Renal pelvis (tissue), 1 donor: ENCODE measurements at regions not wholly inside any gene's neighbourhood (a gene's known extent, or its start where the extent isn't known, plus 50 kb on each side); places are given as distances from the start of the nearest gene placed in this dataset.

Experiments used
- DNase-seq: peaks from one replicate; pipeline ENCODE4 v3.0.0-alpha.2; 2013

DNA sequence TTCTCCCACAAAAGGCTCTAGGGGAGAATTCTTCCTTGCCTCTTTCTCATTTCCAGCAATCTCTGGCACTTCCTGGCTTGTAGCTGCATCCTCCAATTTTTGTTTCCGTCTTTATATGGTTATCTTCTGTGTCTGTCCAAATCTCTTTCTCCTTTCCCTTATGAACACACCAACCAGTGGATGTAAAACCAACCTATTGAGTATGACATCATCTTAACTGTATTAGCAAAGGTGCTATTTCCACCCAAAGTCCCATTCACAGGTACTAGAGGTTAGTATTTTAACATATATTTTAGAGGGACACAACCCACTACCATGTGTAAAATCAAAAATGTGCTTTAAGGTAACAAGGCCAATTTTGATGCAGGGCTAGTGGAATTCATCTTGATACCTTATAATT, 129.0 kb downstream of the RAP2A start:
- DNase-seq: no peak

DNA sequence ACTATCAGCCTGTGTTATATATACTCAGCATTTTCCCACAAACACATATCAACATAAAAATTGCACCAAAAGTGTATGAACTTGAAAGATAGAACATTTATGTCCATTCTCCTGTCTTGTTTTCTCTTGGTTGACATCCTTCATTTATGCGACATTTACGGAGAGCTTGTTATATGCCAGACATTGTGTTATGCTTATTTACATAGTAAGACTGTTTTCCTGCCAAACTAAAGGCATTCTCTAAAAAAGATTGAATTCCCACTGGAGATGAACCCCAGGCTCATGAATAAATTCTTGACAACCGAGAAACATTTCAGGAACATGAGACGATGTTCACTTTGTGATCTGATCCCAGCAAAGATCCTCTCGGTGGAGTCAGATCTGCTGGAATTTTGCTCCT, 131.0 kb downstream of the RAP2A start:
- no peak for DNase-seq

DNA sequence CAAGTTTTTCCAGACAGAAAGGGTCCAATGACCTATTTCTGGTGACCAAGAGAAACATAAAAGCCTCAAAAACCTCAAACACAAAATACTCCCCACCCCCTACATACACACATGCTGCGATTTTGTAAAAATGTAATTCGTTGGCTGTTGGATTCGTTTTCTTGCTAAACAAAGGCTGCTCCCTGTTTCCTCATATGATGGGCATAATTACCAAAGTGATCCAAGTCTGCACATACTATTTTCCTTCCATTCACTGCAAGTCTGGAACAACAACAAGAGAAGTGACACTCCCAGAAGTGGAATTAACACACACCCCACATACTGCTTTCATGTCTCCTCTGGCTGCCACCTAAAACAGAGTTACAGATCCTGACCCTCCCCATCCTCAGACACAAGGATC, 131.9 kb downstream of the RAP2A start:
- no peak for DNase-seq

DNA sequence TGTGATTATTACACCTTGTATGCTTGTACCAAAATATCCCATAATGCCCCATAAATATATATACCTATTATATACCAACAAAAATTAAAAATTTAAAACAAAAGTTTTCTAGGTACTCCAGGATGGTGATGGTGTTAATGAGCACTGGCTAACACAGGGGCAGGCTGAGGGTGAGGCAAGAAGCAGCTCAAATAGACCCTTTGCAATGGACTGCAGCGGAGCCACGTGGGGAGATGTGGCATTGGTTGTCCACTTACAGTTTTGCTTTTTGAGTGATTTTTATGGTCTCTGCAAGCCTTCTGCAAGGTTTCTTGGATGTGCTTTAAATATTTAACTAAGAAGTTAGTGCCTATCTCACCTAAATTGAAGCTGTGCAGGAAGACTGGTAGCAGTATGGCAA, 132.9 kb downstream of the RAP2A start:
- no peak for DNase-seq

DNA sequence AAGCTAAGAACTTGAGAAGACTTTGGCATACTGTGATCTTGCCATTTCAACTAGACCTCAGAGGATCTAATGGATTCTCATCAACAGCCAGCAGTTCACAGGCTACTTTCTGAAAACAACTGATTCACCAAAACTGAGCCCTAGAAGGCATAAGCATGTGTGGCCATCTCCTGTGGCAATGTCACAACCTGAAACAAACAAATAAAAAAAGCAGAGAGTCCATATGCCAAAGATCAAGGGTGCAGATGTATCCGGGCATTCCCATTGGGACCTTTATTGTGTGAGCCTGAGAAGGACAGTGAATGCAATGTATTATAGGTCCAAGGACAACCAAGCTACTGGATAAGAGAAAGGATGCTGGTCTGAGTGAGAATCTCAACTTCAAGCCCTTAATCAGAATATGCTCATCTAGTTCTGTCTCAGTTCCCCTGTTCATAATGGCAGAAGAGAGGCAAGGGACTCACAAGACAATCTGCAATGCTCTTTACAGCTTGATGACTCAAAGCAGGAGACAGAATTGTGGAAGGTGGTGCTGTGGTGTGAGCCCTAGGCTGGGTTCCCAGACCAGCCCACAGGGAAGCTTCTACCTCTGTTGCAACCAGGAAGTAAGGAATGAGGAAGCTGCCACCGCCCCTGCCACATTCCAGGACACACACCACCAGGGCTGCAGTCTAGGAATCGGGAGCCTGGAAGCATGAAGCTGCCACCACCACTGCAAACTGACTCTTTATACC, 133.7 kb downstream of the RAP2A start:
- DNase-seq: no peak

DNA sequence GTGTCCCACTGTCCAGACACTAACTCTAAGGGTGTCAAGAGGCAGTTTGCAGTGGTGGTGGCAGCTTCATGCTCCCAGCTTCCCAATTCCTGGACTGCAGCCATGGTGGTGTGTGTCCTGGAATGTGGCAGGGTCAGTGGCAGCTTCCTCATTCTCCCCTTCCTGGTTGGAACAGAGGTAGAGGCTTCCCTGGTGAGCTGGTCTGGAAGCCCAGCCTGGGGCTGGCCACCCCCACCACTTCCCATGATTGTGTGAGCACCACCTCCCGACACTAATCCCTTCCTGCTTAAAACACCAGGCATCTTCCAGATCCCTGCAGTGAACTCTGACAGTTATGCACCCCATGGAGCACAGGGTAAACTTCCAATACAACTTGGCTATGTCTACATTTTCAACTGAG, 134.9 kb downstream of the RAP2A start:
- DNase-seq: no peak

DNA sequence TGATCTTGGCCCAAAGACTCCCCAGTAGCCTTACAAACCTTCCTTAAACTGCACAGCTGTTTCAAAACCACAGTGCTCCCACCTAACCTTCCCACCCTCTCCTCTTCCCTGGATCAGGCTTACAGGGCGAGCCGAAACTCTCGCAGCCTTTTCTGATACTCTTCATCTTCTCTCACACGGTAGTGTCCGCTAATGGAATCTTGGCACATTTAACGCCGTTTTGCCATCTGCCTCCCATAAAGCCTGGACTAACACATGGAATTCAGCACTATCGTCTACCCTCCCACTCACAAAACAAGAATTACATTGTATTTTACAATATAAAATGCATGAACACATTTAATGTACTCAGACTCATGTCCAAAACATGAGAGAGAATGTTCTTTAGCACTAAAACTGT, 135.9 kb downstream of the RAP2A start:
- no peak for DNase-seq

DNA sequence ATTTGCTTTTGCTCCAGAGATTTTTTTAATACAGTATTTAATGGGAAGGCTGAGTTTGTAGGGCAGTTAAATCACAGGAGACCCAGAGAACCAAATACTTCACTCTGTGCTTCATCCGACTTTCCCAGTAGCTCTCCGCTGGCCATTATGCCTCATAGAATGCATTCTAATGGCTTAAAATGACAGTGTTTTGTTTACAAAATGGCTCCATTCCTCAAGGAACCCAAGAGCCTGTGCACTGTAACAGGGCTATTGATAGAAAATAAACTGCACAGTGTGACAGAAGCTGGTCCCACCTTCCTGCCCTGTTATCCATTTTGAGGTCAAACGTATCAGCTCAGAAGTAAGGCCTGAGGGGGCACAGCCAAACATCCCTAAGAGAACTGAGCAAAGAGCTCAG, 136.5 kb downstream of the RAP2A start:
- DNase-seq: no peak

DNA sequence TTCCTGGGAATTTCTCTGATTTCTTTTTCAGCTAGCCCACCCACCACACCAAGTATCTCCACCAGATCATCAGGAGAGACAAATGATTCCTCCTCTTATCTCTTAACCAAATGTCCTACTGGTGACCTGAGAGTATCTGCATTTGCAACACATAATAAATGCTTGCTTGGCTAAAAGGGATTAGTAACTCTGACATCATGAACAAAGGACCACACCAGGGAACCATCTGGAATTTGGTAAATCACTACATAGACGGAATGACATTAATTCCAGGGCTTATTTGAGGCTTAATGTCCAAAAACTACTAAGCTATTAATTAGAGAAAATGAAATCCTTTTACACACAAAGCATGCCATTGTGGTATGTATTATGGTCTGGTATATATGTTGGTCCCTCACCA, 139.0 kb downstream of the RAP2A start:
- DNase-seq: no peak

DNA sequence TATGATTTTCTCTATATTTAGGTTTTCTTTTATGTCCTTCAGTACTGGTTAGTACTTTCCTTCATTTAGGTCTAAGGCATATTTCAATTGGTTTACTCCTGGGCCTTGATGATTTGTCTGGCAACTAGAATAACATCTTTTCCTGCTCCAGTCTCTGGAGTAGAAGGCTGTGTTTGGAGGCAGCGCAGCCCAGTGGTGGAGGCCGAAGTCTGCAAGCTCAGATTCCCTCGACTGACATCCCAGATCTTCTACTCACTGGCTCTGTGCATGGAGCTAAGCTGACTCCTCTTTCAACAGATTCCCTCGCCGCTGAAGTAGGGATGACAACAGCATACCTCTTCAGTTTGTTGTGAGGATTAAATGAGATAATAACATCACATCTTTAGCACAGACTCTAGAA, 141.0 kb downstream of the RAP2A start:
- DNase-seq: no peak

DNA sequence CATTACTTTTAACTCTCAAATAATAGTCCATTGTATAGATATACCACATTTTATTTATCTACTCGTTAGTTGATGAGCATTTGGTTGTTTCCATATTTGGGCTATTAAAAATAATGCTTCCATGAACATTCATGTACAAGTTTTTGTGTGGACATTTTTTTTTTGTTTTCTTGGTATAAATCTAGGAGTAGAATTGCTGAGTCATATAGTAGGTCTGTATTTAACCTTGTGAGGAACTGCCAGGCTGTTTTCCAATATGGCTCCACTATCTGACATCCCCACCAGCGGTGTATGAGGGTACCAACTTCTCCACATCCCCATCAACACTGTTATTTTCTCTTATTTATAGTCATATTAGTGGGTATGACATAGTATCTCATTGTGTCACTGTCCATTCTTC, 143.1 kb downstream of the RAP2A start:
- no peak for DNase-seq

DNA sequence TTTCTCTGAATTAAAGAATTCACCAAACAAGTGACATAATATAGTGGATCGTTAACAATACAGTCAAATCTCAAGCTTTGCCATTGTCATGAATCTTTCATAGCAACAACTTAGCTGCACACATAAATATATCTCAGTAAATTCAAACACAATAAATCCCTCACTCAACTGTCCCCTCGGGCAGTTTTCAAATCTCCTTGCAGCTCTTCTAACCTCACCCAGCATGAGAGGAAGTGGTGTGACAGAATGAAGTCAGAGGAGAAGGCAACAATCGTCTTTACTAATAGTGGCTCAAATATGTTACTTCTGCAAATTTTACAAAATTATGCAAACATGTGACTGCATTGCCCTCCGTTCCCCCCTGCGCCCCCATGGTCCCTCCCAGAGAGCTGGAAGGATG, 148.2 kb downstream of the RAP2A start:
- no peak for DNase-seq

DNA sequence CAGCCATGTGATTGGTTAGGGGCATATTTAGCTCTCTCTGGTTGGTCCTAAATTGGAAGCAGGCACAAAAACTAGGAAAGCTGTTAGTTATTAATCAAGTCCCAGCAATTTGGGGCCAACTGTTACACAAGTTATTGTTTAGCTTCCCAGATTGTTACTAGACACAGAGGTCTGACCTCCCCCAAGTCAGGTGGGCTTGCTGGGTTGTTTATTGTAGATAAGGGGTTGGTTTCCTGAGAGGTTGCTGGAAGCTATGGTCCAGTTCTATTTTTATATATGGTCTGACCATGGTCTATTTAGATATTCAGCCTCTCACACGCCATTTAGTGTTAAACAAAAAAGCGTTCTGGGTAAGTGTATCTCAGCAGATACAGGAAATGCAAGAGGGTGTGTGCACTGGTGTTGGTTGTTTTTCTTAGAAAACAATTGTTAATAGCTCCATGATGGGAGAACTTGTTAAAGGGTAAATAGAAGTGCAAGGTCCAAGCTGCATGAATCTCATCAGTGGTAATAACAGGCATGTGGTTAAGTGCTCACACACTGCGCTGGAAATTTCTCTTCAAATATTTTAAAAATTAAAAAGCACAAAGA, 150.0 kb downstream of the RAP2A start:
- no peak for DNase-seq

DNA sequence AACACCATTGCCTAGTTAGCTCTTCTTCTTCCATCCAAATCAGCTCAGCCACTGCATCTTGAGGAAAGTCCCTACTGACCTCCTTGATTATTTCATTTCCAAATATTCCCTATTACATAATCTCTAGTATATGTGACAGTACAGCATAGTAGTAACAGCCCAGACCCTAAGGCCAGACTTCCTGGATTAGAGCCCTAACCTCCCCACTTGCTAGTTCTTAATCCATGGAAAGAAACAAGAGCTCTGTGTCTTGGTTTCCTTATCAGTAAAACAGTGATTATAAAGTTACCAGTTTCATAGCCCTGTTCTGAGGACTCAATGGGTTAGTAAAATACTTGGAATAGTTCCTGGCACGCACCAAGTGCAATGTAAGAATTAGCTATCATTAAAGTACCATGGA, 153.0 kb downstream of the RAP2A start:
- no peak for DNase-seq

DNA sequence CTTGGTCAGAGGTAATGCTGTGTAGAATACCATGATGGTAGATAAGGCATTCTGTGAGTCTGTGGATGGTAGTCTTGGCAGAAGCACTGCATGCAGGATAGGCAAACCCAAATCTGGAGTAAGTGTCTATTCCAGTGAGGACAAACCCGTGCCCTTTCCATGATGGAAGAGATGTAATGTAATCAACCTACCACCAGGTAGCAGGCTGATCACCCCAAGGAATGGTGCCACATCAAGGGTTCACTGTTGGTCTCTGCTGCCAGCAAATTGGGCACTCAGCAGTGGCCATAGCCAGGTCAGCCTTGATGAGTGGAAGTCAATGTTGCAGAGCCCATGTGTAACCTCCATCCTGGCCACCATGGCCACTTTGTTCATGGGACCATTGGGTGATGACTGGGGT, 155.0 kb downstream of the RAP2A start:
- DNase-seq: no peak

DNA sequence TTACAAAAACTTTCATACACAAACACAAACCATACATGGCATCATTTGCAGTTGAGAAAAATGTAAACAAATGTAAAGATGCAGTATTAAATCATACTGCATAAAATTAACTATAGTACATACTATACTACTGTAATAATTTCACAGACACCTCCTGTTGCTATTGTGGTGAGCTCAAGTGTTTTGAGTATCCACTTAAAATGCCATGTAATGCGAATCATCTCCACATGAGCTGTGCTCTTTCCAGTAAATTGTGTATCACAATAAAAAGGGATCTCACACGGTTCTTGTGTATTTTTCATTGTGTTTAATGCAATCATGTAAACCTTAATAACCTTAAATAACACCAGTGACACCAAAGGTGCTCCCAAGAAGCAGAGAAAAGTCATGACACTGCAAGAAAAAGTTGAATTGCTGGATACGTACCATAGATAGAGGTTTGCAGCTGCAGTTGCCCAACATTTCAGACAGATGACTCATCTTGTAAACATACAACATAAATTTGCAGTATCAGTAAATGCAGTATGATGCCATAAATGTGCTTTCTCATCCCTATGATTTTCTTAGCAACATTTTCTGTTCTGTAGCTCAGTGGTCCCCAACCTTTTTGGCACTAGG, 166.6 kb downstream of the RAP2A start:
- DNase-seq: no peak

DNA sequence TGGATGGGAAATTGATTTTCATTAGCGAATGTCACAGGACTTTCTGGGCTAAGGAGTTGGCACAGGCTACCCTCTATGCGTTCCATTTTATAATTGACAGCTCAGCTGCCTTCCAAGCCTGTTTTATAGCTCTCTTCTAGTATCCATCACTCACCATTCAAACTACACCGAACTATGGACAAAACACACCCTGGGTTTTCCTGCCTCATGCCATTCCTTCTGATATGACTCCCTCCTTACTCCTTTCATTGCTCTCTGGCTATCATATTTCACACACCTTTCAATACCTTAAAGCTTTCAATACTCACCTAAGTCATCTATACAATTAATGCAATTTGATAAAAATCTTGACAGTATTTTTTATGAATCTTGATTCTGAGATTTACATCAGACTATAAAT, 181.3 kb downstream of the RAP2A start:
- no peak for DNase-seq

DNA sequence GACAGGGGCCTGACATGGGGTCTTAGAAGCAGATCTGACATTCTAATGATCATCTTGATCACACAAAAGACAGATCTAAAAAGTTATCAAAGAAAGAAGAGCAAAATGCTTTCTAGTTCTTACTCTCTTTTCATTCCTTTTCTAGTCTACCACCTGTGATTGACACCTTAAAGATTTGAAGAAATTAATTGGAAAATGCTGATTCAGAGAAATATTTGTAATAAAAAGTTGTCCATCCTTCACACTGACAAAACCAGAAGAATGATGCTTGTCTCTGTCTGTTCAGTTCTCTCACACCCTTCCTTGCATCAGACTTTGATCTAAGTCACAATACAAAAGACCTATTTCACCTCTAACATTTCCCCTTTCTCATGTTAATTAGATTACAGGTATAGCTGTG, 182.4 kb downstream of the RAP2A start:
- no peak for DNase-seq

DNA sequence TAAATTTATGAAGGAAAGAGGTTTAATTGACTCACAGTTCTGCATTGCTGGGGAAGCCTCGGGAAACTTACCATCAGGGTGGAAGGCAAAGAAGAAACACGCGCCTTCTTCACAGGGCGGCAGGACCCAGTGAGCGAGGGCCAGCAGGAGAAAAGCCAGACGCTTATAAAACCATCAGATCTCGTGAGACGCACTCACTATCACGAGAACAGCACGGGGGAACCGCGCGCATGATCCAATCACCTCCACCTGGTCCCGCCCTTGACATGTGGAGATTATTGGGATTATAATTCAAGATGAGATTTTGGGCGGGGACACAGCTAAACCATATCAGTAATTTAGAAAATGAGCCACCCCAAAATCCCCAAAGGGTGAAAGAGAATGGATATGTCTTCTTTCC, 187.1 kb downstream of the RAP2A start:
- DNase-seq: no peak

DNA sequence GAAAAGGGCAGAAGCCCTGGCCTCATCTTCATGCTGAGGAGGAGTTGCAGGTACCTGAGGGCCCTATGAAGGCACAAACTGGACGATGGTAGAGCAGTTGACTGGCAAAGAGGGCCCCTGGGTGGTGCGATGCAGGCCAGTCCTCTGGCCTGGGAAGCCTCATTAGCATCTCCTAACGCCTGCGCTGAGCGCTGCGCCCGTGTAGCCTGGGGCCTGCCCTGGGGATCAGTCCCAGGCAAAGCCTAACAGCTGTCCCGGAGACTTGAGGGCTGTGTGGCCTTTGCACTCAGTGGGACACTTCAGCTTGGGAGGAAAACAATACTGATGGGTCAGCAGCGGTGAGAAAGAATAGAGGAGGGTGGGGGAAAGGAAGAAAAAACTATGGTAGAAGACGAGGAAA, 187.7 kb downstream of the RAP2A start:
- DNase-seq: no peak

DNA sequence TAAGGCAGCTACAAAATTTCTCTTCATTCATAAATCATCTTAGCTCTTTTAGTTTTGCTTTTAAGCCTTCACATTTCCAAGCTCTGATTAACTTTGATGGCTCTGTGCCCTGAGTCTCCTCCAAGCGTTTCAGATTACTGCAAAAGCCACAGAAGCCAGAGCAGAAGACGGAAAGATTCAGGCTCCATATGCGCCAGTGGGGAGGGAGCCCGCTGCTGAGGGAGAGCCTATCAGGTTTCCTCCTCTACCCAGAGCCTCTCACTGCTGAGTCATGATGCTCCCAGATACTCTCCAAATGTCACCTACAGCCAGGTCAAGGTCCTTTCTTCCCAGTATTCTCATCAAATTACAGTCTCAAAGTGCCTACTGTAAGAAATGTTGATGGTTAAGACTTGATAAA, 193.6 kb downstream of the RAP2A start:
- DNase-seq: peak; percentile 78

DNA sequence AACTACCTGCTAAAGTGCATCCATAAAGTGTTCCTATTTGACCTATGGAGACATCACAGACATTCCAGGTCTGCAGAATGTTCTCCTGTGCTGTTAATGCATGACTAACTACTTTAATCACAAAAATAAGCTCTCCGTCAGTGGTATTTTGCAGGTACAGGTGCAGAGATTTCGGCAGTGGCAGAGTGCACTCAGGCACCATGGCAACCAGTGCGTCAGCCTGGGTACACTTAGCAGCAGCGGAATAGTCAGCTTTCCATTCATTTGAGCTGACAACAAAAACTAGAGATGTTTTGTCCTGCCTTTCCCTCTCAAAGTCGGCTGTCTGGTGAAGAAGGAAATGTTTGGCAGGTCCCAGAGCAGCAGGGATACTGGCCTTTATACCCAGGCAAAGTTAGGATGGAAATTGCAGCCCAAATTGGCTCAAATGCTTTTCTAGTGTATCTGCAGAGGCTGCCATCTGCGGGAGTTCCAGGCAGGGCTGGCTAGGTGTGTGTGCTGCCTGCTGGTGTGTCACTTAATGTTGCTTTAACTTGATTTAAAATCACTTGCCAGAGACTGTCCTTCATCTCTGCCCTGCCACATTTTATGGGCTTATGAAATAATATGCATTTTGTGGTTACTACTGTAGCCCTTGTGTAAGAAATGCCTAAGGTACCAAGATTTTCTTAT, 195.8 kb downstream of the RAP2A start:
- peak; percentile 12 for DNase-seq

DNA sequence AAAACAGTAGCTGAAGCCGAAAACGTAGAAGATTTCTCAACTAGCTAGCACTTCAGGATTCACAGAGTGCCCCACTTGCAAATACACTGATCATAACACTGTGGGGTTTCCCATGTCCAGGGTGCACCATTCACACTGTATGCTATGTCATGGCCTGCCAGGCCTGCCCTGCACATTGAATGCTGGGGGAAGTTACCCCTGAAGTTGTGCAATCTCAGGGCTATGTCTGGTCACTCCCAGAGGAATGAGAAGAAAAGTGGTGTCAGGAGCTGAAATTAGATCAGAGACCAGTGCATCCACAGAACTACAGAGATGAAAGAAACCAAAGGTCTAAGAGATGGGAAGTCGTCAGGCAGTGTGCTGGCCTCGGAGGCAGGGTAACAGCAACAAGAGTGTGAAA, 196.8 kb downstream of the RAP2A start:
- DNase-seq: no peak
